H1 (cell line): ENCODE measurements at regions not wholly inside any gene's neighbourhood (a gene's known extent, or its start where the extent isn't known, plus 50 kb on each side); places are given as distances from the start of the nearest gene placed in this dataset.

Source experiments
- CTCF ChIA-PET: fragments of 300-600 bp; sonication (Branson Sonifier 250); formaldehyde crosslinking; loops from one replicate; lab custom pipeline; 2021; ENCODE audit not compliant: partially characterized antibody; lab: Charles Lee
- POLR2A ChIA-PET: fragments of 300-600 bp; sonication (Branson Sonifier 250); formaldehyde crosslinking; loops from one replicate; lab custom pipeline; 2021; ENCODE audit warnings: inconsistent platforms; ENCODE audit not compliant: partially characterized antibody; lab: Charles Lee
- DNase-seq, 2 experiments: peaks; one replicate each; pipeline versions ENCODE4 v3.0.0 to v3.0.0-alpha.2; 2010 to 2022; ENCODE audit warnings: low spot score in 2 of 2, low read depth in 1 of 2, mixed read lengths in 1 of 2
- FAIRE-seq: peaks from 2 replicates; lab custom pipeline; 2011; peaks lifted over from hg19 to GRCh38; lab: Jason Lieb, UNC
- H2AFZ ChIP-seq: 2 replicates; pipeline ENCODE4 v1.8.1; 2012; ENCODE audit warnings: low read length, inconsistent platforms
- H2AK5ac ChIP-seq: 2 replicates; pipeline ENCODE4 v1.6.1; 2013; ENCODE audit warnings: low read depth, low read length
- H2BK120ac ChIP-seq: replicated peaks from 2 replicates; pipeline ENCODE3; 2013; ENCODE audit warnings: low read depth, low read length, inconsistent platforms
- H2BK12ac ChIP-seq: 2 replicates; pipeline ENCODE4 v1.6.1; 2013; ENCODE audit warnings: low read depth, low read length
- H2BK15ac ChIP-seq: 2 replicates; pipeline ENCODE4 v1.6.1; 2013; ENCODE audit warnings: low read length
- H2BK20ac ChIP-seq: 2 replicates; pipeline ENCODE4 v1.6.1; 2013; ENCODE audit warnings: low read length
- H2BK5ac ChIP-seq: 2 replicates; pipeline ENCODE4 v1.6.1; 2013; ENCODE audit warnings: low read depth, low read length
- H3K14ac ChIP-seq: 2 replicates; pipeline ENCODE4 v1.6.1; 2013; ENCODE audit warnings: inconsistent platforms; ENCODE audit not compliant: insufficient read length
- H3K18ac ChIP-seq: 2 replicates; pipeline ENCODE4 v1.6.1; 2013; ENCODE audit warnings: low read length; ENCODE audit errors: extremely low read depth
- H3K23ac ChIP-seq: 2 replicates; pipeline ENCODE4 v1.6.1; 2013; ENCODE audit warnings: inconsistent platforms; ENCODE audit not compliant: insufficient read length
- H3K23me2 ChIP-seq: 2 replicates; pipeline ENCODE4 v1.6.1; 2013; ENCODE audit warnings: low read depth, low read length
- H3K27ac ChIP-seq: 2 replicates; pipeline ENCODE4 v1.6.1; 2011; ENCODE audit warnings: low read depth, low read length, inconsistent platforms
- H3K27me3 ChIP-seq, 4 experiments: replicated peaks in 1 of 4; 1 replicate in 1 of 4; 2 replicates in 3 of 4; pipeline versions ENCODE4 v1.6.1 to v1.8.1; 2011 to 2013; ENCODE audit warnings: low read length in 3 of 4, mild to moderate bottlenecking in 3 of 4, inconsistent platforms in 2 of 4, mixed read lengths in 2 of 4, moderate library complexity in 1 of 4; ENCODE audit not compliant: control insufficient read depth in 3 of 4, insufficient read depth in 3 of 4; ENCODE audit errors: extremely low read depth in 1 of 4
- H3K36me3 ChIP-seq, 4 experiments: 2 replicates each; pipeline versions ENCODE4 v1.6.1 to v1.8.1; 2011 to 2013; ENCODE audit warnings: mild to moderate bottlenecking in 4 of 4, low read length in 3 of 4, moderate library complexity in 2 of 4, control low read depth in 1 of 4, inconsistent platforms in 1 of 4; ENCODE audit not compliant: insufficient read depth in 4 of 4, control insufficient read depth in 2 of 4
- H3K4ac ChIP-seq: replicated peaks from 2 replicates; pipeline ENCODE3; 2013; ENCODE audit warnings: low read length, low read depth, mixed read lengths, inconsistent platforms; ENCODE audit not compliant: insufficient read length
- H3K4me1 ChIP-seq, 4 experiments: replicated peaks in 1 of 4; 1 replicate in 1 of 4; 2 replicates in 3 of 4; pipeline versions ENCODE4 v1.6.1 to v1.8.1; 2011 to 2013; ENCODE audit warnings: low read length in 3 of 4, inconsistent platforms in 2 of 4, mixed read lengths in 1 of 4; ENCODE audit not compliant: insufficient read depth in 4 of 4, control insufficient read depth in 3 of 4
- H3K4me2 ChIP-seq, 2 experiments: 2 replicates each; pipeline versions ENCODE4 v1.6.1 to v1.8.1; 2011 to 2013; ENCODE audit warnings: low read depth in 2 of 2, low read length in 2 of 2, control low read depth in 1 of 2, inconsistent platforms in 1 of 2, mild to moderate bottlenecking in 1 of 2; ENCODE audit not compliant: insufficient read depth in 1 of 2
- H3K4me3 ChIP-seq, 4 experiments: fragments of 200-600, 300-600 bp in 1 of 4; sonication (generic), shearing (Covaris generic), sonication (Bioruptor Twin) in 1 of 4; 2 replicates each; pipeline versions ENCODE4 v1.5.1 to v1.8.1; 2011 to 2016; ENCODE audit warnings: low read length in 4 of 4, low read depth in 3 of 4, control low read depth in 2 of 4, inconsistent platforms in 2 of 4, mild to moderate bottlenecking in 2 of 4, mixed read lengths in 1 of 4, moderate library complexity in 1 of 4; ENCODE audit not compliant: insufficient read depth in 2 of 4; ENCODE audit errors: extremely low read depth in 1 of 4
- H3K56ac ChIP-seq: replicated peaks from 2 replicates; pipeline ENCODE3; 2013; ENCODE audit warnings: low read depth, mild to moderate bottlenecking, mixed read lengths, low read length, inconsistent platforms; ENCODE audit not compliant: insufficient read length
- H3K79me1 ChIP-seq: 2 replicates; pipeline ENCODE4 v1.6.1; 2013; ENCODE audit warnings: low read depth, low read length, control low read depth
- H3K79me2 ChIP-seq, 2 experiments: 2 replicates each; pipeline versions ENCODE4 v1.6.1 to v1.8.1; 2012 to 2013; ENCODE audit warnings: low read length in 2 of 2, mild to moderate bottlenecking in 2 of 2, inconsistent platforms in 1 of 2; ENCODE audit not compliant: insufficient read depth in 2 of 2, control insufficient read depth in 1 of 2
- H3K9ac ChIP-seq, 4 experiments: replicated peaks in 1 of 4; 1 replicate in 1 of 4; 2 replicates in 3 of 4; pipeline versions ENCODE4 v1.6.1 to v1.8.1; 2011 to 2013; ENCODE audit warnings: low read depth in 3 of 4, low read length in 3 of 4, control low read depth in 2 of 4, mild to moderate bottlenecking in 2 of 4, moderate library complexity in 2 of 4, inconsistent platforms in 1 of 4; ENCODE audit errors: extremely low read depth in 1 of 4
- H3K9me3 ChIP-seq, 2 experiments: 2 replicates each; pipeline versions ENCODE4 v1.6.1 to v1.8.1; 2012 to 2013; ENCODE audit warnings: mild to moderate bottlenecking in 2 of 2, moderate library complexity in 2 of 2, control low read depth in 1 of 2, inconsistent platforms in 1 of 2, low read depth in 1 of 2, low read length in 1 of 2, mixed read lengths in 1 of 2; ENCODE audit not compliant: insufficient read depth in 2 of 2
- H4K20me1 ChIP-seq, 2 experiments: replicated peaks in 1 of 2; 2 replicates each; pipeline versions ENCODE3 to v1.8.1; 2011 to 2013; ENCODE audit warnings: inconsistent platforms in 2 of 2, low read length in 2 of 2, mild to moderate bottlenecking in 1 of 2; ENCODE audit not compliant: insufficient read depth in 2 of 2, control insufficient read depth in 1 of 2
- H4K5ac ChIP-seq: 2 replicates; pipeline ENCODE4 v1.6.1; 2013; ENCODE audit warnings: low read length, low read depth, mixed read lengths, inconsistent platforms; ENCODE audit not compliant: insufficient read length
- H4K8ac ChIP-seq: 2 replicates; pipeline ENCODE4 v1.8.0; 2013; ENCODE audit warnings: mild to moderate bottlenecking, moderate library complexity, low read length, inconsistent platforms; ENCODE audit not compliant: insufficient read depth; ENCODE audit errors: extremely low read depth
- H4K91ac ChIP-seq: replicated peaks from 2 replicates; pipeline ENCODE3; 2013; ENCODE audit warnings: low read length, mixed read lengths, inconsistent platforms; ENCODE audit not compliant: insufficient read length
- BRCA1 ChIP-seq: IDR thresholded peaks from 2 replicates; pipeline ENCODE4 v1.6.1; 2012; ENCODE audit warnings: low read depth, low read length, improper control_type of control experiment
- CREB1 ChIP-seq: IDR thresholded peaks from 2 replicates; pipeline ENCODE4 v1.6.1; 2012; ENCODE audit warnings: inconsistent platforms
- GABPA ChIP-seq: IDR thresholded peaks from 2 replicates; pipeline ENCODE4 v1.6.1; 2011; ENCODE audit warnings: mild to moderate bottlenecking, low read length, moderate library complexity, borderline replicate concordance; ENCODE audit not compliant: insufficient read depth
- JUN ChIP-seq: IDR thresholded peaks from 2 replicates; pipeline ENCODE4 v1.6.1; 2011; ENCODE audit warnings: low read depth, mild to moderate bottlenecking, improper control_type of control experiment, low read length
- RFX5 ChIP-seq: IDR thresholded peaks from 2 replicates; pipeline ENCODE4 v1.6.1; 2011; ENCODE audit warnings: low read depth, low read length, improper control_type of control experiment, borderline replicate concordance
- SUZ12 ChIP-seq: fragments of 200-600 bp; sonication (generic); IDR thresholded peaks from 2 replicates; pipeline ENCODE4 v1.6.1; 2012; ENCODE audit warnings: mild to moderate bottlenecking, inconsistent platforms, low read length, moderate library complexity, mixed read lengths
- TAF1 ChIP-seq: IDR thresholded peaks from 2 replicates; pipeline ENCODE4 v1.6.1; 2011; ENCODE audit warnings: mild to moderate bottlenecking, low read depth, low read length
- WGBS, 2 experiments: shearing (Covaris generic) in 1 of 2; methylation state at CpG; one replicate each; pipeline versions ENCODE4 v1.1.6 to v1.1.7; 2013 to 2015; ENCODE audit warnings: low lambda C conversion rate in 2 of 2, mixed read lengths in 2 of 2, inconsistent platforms in 1 of 2, low coverage in 1 of 2, missing lambda C conversion rate in 1 of 2; ENCODE audit not compliant: insufficient replicate concordance in 2 of 2, insufficient coverage in 1 of 2, insufficient read length in 1 of 2; ENCODE audit errors: extremely low coverage in 1 of 2, missing lambda C conversion rate in 1 of 2; 5-methylcytosine and 5-hydroxymethylcytosine counted together
- TF ChIP-seq, protein P1 (sequence below): IDR thresholded peaks from 2 replicates; pipeline ENCODE4 v1.6.1; 2011; ENCODE audit warnings: low read depth, mild to moderate bottlenecking, low read length; ENCODE audit not compliant: insufficient read depth

DNA sequence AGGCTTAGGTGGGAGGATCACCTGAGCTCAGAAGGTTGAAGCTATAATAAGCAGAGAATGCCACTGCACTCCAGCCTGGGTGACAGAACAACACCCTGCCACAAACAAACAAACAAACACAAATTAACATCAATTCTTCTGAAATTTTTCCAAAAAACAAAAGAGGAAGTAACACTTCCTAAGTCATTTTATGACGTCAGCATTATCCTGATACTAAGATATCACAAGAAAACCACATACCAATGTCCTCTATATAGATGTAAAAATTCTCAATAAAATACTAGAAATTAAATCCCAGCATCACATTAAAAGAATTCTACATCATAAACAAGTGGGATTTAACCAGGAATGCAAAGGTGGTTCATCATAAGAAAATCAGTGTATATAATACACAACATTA, 64.4 kb upstream of the STK26 start:
- Histone ChIP-seq H4K5ac (no peak overlapping the region), H2BK20ac (no peak overlapping the region), H4K20me1 (no peaks in the 10 kb centered on the region), H2AFZ (no peak overlapping the region), H3K23ac (no peak overlapping the region), H3K23me2 (no peaks in the 10 kb centered on the region), H3K27ac (no peak overlapping the region), H2BK15ac (no peak overlapping the region), H2AK5ac (no peak overlapping the region), H3K18ac (no peak overlapping the region), H3K79me1 (no peaks in the 10 kb centered on the region), H3K4ac (no peak overlapping the region), H2BK5ac (no peak overlapping the region), H3K27me3 (no peaks in the 10 kb centered on the region), H3K79me2 (no peaks in the 10 kb centered on the region), H2BK12ac (no peak overlapping the region), H4K91ac (no peak overlapping the region), H3K9me3 (no peaks in the 10 kb centered on the region), H3K4me3 (no peak overlapping the region), H3K14ac (no peak overlapping the region), H4K8ac (no peak overlapping the region), H3K36me3 (no peaks in the 10 kb centered on the region), H3K9ac (no peak overlapping the region), H3K56ac (no peak overlapping the region), H2BK120ac (no peak overlapping the region), H3K4me1 (no peaks in the 10 kb centered on the region), H3K4me2 (no peak overlapping the region)
- DNase-seq (no peak), FAIRE-seq (no peak)
- CTCF ChIA-PET: no interaction called here
- 80% methylated on average over 1 of the region's 1 CpG; no CpG with 5 or more reads in 1 of the 2 experiments for WGBS, 2 experiments
- POLR2A ChIA-PET: no interaction called here
- TF ChIP-seq RFX5 (no peak), SUZ12 (no peak), TAF1 (no peak), CREB1 (no peak), JUN (no peak), GABPA (no peak), BRCA1 (no peak)
- TF ChIP-seq, protein P1, sequence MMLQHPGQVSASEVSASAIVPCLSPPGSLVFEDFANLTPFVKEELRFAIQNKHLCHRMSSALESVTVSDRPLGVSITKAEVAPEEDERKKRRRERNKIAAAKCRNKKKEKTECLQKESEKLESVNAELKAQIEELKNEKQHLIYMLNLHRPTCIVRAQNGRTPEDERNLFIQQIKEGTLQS: no peak
